DOHH2 (cell line): ENCODE measurements at regions not wholly inside any gene's neighbourhood (a gene's known extent, or its start where the extent isn't known, plus 50 kb on each side); places are given as distances from the start of the nearest gene placed in this dataset.

Experiments used
- EZH2phosphoT487 ChIP-seq: fragments of 200-600 bp; sonication (generic); IDR thresholded peaks from 2 replicates; pipeline ENCODE4 v1.6.1; 2017; ENCODE audit warnings: borderline replicate concordance, mild to moderate bottlenecking, antibody characterized with exemption, low read length, moderate library complexity, mixed read lengths
- TF ChIP-seq, protein P1 (sequence below): fragments of 200-600 bp; sonication (generic); IDR thresholded peaks from one replicate; pipeline ENCODE4 v1.5.1; 2014; ENCODE audit warnings: antibody characterized with exemption, mild to moderate bottlenecking, low read depth, low read length; ENCODE audit not compliant: poor library complexity, severe bottlenecking

DNA sequence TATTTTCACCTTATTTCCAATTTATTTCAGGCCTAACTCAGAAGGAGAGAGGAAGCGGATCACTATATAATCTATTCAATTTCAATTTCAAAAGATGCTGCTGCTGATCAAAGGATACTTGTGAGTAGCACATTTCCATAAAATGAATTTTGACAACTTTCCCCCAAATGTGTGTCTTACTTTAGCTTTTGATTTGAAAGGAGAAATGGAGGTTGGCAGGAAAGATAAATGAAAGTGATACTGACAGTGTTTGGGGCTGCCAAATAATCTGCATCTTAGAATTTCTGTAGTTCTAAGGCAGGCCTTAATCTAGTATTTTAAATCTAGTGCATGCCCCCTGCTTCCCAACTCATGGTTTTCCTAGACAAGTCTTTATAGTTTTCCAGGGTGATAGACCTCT lies 535.4 kb downstream of the DOK5 start:
- TF ChIP-seq, protein P1, sequence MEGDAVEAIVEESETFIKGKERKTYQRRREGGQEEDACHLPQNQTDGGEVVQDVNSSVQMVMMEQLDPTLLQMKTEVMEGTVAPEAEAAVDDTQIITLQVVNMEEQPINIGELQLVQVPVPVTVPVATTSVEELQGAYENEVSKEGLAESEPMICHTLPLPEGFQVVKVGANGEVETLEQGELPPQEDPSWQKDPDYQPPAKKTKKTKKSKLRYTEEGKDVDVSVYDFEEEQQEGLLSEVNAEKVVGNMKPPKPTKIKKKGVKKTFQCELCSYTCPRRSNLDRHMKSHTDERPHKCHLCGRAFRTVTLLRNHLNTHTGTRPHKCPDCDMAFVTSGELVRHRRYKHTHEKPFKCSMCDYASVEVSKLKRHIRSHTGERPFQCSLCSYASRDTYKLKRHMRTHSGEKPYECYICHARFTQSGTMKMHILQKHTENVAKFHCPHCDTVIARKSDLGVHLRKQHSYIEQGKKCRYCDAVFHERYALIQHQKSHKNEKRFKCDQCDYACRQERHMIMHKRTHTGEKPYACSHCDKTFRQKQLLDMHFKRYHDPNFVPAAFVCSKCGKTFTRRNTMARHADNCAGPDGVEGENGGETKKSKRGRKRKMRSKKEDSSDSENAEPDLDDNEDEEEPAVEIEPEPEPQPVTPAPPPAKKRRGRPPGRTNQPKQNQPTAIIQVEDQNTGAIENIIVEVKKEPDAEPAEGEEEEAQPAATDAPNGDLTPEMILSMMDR, result no peak
- no peak for TF ChIP-seq EZH2phosphoT487
